ENCODE measurements at regions not wholly inside any gene's neighbourhood (a gene's known extent, or its start where the extent isn't known, plus 50 kb on each side); places are given as distances from the start of the nearest gene placed in this dataset.

DNA sequence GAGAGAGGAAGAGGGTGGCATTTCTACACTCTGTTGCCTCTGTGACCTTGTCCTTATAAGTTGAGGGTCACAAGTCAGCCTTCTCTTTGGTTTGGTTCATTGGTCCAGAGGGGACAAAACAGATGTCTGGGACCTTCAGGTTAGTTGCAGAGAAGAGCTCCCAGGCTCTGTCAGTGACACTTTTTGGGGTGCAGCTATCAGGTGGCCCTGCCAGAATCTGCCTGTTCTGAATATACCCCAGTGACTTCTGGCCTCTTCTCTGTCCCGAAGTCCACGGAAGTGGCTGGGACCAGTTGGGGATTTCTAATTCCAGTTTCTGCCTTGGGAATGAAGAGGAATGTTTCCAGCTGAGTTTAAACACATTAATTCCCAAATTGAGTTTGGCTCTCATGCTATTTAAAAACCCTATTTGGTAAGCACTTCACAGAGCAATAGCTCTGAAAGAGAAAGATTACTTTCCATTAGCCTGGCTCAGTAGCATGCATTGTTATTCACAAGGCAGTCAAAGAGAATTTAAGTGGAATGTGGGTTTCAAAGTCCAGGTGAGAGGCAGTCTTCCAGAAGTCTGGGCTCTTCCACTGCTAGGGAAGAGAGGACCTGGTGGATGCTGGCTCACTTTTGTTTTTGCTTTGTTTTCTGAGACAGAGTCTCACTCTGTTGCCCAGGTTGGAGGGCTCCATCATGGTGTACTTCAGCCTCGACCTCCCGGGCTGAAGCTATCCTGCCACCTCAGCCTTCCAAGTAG lies 237.8 kb upstream of the GALNT17 start:
- Histone ChIP-seq H3K4me1 (ENCODE audit: control insufficient read depth, extremely low read depth, insufficient read depth, low read length) (no peaks in the 10 kb centered on the region), H3K27ac (ENCODE audit: insufficient read depth, low read depth, low read length) (no peak overlapping the region), H3K36me3 (ENCODE audit: control insufficient read depth in 2 of 2, extremely low read depth in 1 of 2, insufficient read depth in 2 of 2, low read length in 2 of 2) (no peaks in the 10 kb centered on the region), H2AFZ (ENCODE audit: low read depth, low read length) (no peak overlapping the region), H3K9me3 (replicated peaks; ENCODE audit: control insufficient read depth, insufficient read depth, low read length) (peaks cover 2% of the 10 kb centered on the region), H3K79me2 (ENCODE audit: control insufficient read depth, insufficient read depth, low read length) (no peaks in the 10 kb centered on the region), H3K9ac (replicated peaks; ENCODE audit: extremely low read depth, insufficient read depth, low read length) (no peak overlapping the region), H3K27me3 (ENCODE audit: control insufficient read depth in 2 of 2, insufficient read depth in 2 of 2, low read length in 2 of 2) (no peaks in the 10 kb centered on the region), H3K4me3 (replicated peaks in 1 of 3; ENCODE audit: insufficient read depth in 1 of 3, low read depth in 1 of 3, low read length in 3 of 3) (no peak overlapping the region), H4K20me1 (replicated peaks; ENCODE audit: control insufficient read depth, extremely low read depth, insufficient read depth, low read length) (no peaks in the 10 kb centered on the region), H3K4me2 (ENCODE audit: insufficient read depth, low read length) (no peak overlapping the region), H3K9me1 (replicated peaks; ENCODE audit: control insufficient read depth, extremely low read depth, insufficient read depth, low read length) (no peaks in the 10 kb centered on the region)
- BruUV-seq (replicated peaks), result no TSS peak
- ChIA-PET POLR2A (no interaction called here), CTCF (no interaction called here)
- dilution Hi-C loops (cut with MboI; ENCODE audit: extremely low pct_ligation_motif_present, low sequenced_read_pairs) (no loop called here), intact Hi-C loops (cut with micrococcal nuclease) (no loop called here)
- TF ChIP-seq GATA2 (IDR thresholded peaks at IDR 0.05; ENCODE audit: insufficient read depth, insufficient read length, low read depth, low read length), result no peak
- TF ChIP-seq FOS (IDR thresholded peaks at IDR 0.05; ENCODE audit: borderline replicate concordance, insufficient read depth, low read length), result no peak
- TF ChIP-seq EZH2 (IDR thresholded peaks at IDR 0.05; ENCODE audit: borderline replicate concordance, low read depth, low read length, severe bottlenecking), result no peak
- TF ChIP-seq MYC (IDR thresholded peaks at IDR 0.05; ENCODE audit: low read depth, low read length), result no peak
- TF ChIP-seq, protein P1, sequence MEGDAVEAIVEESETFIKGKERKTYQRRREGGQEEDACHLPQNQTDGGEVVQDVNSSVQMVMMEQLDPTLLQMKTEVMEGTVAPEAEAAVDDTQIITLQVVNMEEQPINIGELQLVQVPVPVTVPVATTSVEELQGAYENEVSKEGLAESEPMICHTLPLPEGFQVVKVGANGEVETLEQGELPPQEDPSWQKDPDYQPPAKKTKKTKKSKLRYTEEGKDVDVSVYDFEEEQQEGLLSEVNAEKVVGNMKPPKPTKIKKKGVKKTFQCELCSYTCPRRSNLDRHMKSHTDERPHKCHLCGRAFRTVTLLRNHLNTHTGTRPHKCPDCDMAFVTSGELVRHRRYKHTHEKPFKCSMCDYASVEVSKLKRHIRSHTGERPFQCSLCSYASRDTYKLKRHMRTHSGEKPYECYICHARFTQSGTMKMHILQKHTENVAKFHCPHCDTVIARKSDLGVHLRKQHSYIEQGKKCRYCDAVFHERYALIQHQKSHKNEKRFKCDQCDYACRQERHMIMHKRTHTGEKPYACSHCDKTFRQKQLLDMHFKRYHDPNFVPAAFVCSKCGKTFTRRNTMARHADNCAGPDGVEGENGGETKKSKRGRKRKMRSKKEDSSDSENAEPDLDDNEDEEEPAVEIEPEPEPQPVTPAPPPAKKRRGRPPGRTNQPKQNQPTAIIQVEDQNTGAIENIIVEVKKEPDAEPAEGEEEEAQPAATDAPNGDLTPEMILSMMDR (IDR thresholded peaks at IDR 0.05; ENCODE audit: extremely low read depth in 1 of 2, insufficient read depth in 1 of 2, low read depth in 1 of 2, low read length in 2 of 2), result no peak
- no peak for TF ChIP-seq JUN (IDR thresholded peaks at IDR 0.05; ENCODE audit: borderline replicate concordance, insufficient read depth, insufficient read length, low read depth)
- no peak for TF ChIP-seq POLR2A (IDR thresholded peaks at IDR 0.05; ENCODE audit: low read depth, low read length)
- no peak for TF ChIP-seq POLR2AphosphoS5 (IDR thresholded peaks at IDR 0.05; ENCODE audit: insufficient read depth, low read depth, low read length)
- TF ChIP-seq, protein P2, sequence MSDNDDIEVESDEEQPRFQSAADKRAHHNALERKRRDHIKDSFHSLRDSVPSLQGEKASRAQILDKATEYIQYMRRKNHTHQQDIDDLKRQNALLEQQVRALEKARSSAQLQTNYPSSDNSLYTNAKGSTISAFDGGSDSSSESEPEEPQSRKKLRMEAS (IDR thresholded peaks at IDR 0.05; ENCODE audit: insufficient read depth, insufficient read length), result no peak
- FAIRE-seq (no peak), DNase-seq (ENCODE audit: low read depth, low spot score) (no peak)
